Stimulated activated naive CD8-positive, alpha-beta T cell treated with anti-CD3 and anti-CD28 coated beads, Interleukin-15, amount 100 ng/mL, for 72 hours (primary cell): ENCODE measurements at regions not wholly inside any gene's neighbourhood (a gene's known extent, or its start where the extent isn't known, plus 50 kb on each side); places are given as distances from the start of the nearest gene placed in this dataset.
"Not testable (repeated sequence)": the region's sequence is repeated elsewhere in the genome, so short reads cannot be mapped to it uniquely, and the experiment has no call there.

Experiments
- ATAC-seq: fragments of 150-1000 bp; cut with Tn5 transposase; 2 replicates; pipeline ENCODE4 v1.10.0; 2021; ENCODE audit warnings: mild to moderate bottlenecking, moderate library complexity
- DNase-seq, 2 donors: peaks; one replicate each; pipeline ENCODE4 v3.0.0; 2021 to 2022
- H3K27ac Mint-ChIP-seq, 2 donors: one replicate each; pipeline ENCODE4 v1.8.0; 2022; ENCODE audit warnings: mild to moderate bottlenecking in 2 of 2, mixed read lengths in 2 of 2, moderate library complexity in 2 of 2
- H3K27me3 Mint-ChIP-seq: one replicate; pipeline ENCODE4 v1.8.0; 2022; ENCODE audit warnings: mixed read lengths
- H3K4me1 Mint-ChIP-seq: one replicate; pipeline ENCODE4 v1.8.0; 2022; ENCODE audit warnings: mild to moderate bottlenecking, mixed read lengths
- H3K4me3 Mint-ChIP-seq, 2 donors: one replicate each; pipeline ENCODE4 v1.8.0; 2022; ENCODE audit warnings: mild to moderate bottlenecking in 2 of 2, mixed read lengths in 2 of 2, moderate library complexity in 1 of 2
- H3K9me3 Mint-ChIP-seq, 2 donors: one replicate each; pipeline ENCODE4 v1.8.0; 2022; ENCODE audit warnings: mixed read lengths in 2 of 2

DNA sequence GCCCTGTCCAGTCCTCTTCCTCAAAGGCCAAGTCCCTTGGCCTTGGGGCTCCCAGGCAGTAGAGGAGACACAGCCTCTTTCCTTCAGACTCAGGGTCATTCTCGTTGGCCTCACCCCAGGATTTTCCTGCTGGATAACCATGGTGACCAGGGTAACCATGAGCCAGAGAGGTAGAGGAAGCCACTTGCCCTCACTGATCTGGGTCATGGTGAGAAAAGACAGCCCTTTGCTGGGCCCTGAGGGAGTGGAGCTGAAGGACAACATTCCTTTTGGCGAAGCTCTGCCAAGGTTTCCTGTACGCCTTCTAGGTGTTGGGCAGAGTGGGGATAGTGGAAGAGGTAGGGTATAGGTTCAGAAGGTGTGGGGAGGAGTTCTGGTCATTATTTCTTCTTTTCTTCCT is 53.1 kb upstream of the WNT4 start:
- no peak for DNase-seq

GRCh38 chr1:22196641-22197040 is 53.7 kb upstream of the WNT4 start:
- Mint-ChIP-seq H3K27me3 (peaks cover 31% of the 10 kb centered on the region), H3K9me3 (no peaks in the 10 kb centered on the region), H3K27ac (no peak overlapping the region), H3K4me3 (no peak overlapping the region), H3K4me1 (no peaks in the 10 kb centered on the region)
- ATAC-seq, result no peak
- DNase-seq, result no peak

More for the DNA sequence above, 53.1 kb upstream of the WNT4 start:
- Mint-ChIP-seq H3K4me1 (no peaks in the 10 kb centered on the region), H3K27ac (no peak overlapping the region), H3K4me3 (no peak overlapping the region), H3K27me3 (peaks cover 32% of the 10 kb centered on the region), H3K9me3 (no peaks in the 10 kb centered on the region)
- ATAC-seq, result no peak

GRCh38 chr1:22197644-22198043 is 54.7 kb upstream of the WNT4 start:
- Mint-ChIP-seq H3K27me3 (peaks cover 31% of the 10 kb centered on the region), H3K9me3 (no peaks in the 10 kb centered on the region)
- no peak for DNase-seq

DNA sequence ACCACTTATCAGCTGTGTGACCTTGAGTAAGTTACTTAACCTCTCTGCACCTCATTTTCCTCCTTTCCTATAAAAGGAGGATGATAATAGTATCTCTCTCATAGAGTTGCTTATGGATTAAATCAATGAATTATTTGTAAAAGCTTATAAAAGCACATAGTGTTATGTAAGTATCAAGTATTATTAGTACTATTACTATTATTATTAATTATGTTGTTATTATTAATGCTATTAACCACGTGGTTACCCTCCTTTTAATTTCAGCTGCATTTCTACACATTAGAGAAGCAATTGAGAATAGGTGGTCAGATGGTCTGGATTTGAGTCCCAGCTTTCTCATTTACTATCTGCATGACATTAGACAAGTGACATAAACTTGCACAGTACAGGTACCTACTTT is 58.1 kb upstream of the WNT4 start:
- ATAC-seq, result no peak
- Mint-ChIP-seq H3K9me3 (no peaks in the 10 kb centered on the region), H3K27ac (no peak overlapping the region), H3K27me3 (peaks cover 56% of the 10 kb centered on the region), H3K4me3 (no peak overlapping the region), H3K4me1 (no peaks in the 10 kb centered on the region)
- no peak for DNase-seq

More at GRCh38 chr1:22197644-22198043, 54.7 kb upstream of the WNT4 start:
- no peaks in the 10 kb centered on the region for H3K4me1 Mint-ChIP-seq
- no peak overlapping the region for H3K4me3 Mint-ChIP-seq
- no peak overlapping the region for H3K27ac Mint-ChIP-seq
- no peak for ATAC-seq

- no peaks in the 10 kb centered on the region for H3K9me3 Mint-ChIP-seq
- H3K4me3 Mint-ChIP-seq, result no peak overlapping the region
- peaks cover 70% of the 10 kb centered on the region for H3K27me3 Mint-ChIP-seq
- H3K4me1 Mint-ChIP-seq, result no peaks in the 10 kb centered on the region
- DNase-seq, result no peak
- ATAC-seq, result no peak
- H3K27ac Mint-ChIP-seq, result peak overlapping the region in 1 of 2 donors; percentile 3
Measured at GRCh38 chr1:22203335-22203734, 60.4 kb upstream of the WNT4 start.

DNA sequence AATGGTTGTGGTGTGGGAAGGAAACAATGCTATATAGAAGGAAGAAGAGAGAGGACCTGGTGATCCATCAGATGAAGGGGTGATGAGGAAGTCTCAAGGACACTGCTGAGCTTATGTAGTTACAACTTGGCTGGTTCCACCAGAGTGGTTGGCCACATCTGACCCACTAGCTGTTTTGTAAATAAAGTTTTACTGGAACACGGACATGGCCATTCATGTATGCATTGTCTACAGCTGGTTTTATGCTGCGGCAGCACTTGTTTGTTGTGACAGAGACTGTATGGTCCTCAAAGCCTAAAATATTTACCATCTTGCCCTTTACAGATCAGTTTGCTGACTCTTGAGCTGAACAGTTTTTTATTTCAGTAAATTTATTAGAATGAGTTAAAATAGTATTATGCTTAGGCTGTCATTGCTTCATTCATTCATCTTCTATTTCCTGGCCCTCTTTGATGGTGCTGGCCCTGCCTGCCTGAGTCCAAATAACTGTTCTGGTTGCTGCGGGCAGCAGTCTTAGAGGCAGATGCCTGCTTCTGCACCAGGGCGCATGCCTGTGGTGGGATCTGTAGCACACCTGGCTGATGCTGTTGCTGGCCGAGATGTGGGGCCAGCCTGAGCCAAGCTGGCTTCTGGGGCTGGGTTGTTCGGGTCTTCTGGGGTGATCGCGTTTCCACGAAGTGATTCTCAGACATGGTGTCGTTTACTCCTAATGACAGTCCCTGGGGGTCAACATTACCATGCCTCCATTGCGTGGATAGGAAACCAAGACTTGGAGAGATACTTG is 61.4 kb upstream of the WNT4 start:
- Mint-ChIP-seq H3K4me1 (no peaks in the 10 kb centered on the region), H3K9me3 (no peaks in the 10 kb centered on the region), H3K27me3 (peaks cover 70% of the 10 kb centered on the region), H3K4me3 (no peak overlapping the region), H3K27ac (no peak overlapping the region)
- DNase-seq (no peak), ATAC-seq (no peak)

GRCh38 chr1:22204989-22205913 is 62.4 kb upstream of the WNT4 start:
- Mint-ChIP-seq H3K27ac (no peak overlapping the region), H3K4me1 (no peaks in the 10 kb centered on the region), H3K9me3 (no peaks in the 10 kb centered on the region), H3K4me3 (no peak overlapping the region), H3K27me3 (peaks cover 79% of the 10 kb centered on the region)
- DNase-seq, result no peak
- no peak for ATAC-seq

- H3K9me3 Mint-ChIP-seq, result no peaks in the 10 kb centered on the region
- H3K27me3 Mint-ChIP-seq, result peaks cover 91% of the 10 kb centered on the region
- DNase-seq, result no peak
- no peak for ATAC-seq
- no peaks in the 10 kb centered on the region for H3K4me1 Mint-ChIP-seq
- H3K27ac Mint-ChIP-seq, result no peak overlapping the region
- no peak overlapping the region for H3K4me3 Mint-ChIP-seq
Measured at GRCh38 chr1:22206551-22207125, 63.7 kb upstream of the WNT4 start.

DNA sequence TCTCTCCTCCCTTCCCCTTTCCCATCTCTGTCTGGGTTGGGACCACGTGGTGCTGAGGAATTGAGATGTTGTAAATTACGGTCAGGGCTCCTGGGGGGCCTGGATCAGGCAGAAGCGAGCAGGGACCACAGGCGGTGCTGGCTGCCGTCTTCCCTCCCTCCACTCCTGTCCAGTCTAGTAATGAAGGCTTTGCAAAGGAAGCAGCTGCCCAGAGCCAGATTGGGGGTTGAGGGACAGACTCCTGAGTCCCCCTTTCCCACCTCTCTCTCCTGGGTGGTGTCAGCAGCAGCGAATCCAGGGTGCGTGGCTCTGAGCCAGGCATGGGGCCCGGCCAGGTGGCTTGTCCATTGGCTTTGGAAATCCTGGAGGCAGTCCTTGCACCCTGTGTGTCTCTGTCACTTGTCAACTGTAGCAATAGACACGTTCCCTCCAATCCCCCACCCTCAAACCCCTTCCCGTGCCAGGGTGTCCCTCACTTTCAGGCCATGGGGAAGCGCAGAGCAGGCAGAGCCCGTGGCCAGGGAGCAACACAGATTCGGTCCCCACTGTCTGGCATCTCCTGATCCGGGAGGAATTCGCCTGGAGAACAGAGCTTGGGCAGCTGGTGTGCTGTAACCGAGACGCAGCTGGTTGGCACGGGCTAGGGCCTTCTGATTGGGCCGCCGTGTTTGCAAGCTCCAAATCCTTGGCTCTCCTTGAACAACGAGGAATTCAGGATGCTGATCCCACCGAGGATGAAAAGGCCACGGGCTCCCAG is 64.8 kb upstream of the WNT4 start:
- no peak for ATAC-seq
- no peaks in the 10 kb centered on the region for H3K4me1 Mint-ChIP-seq
- H3K27me3 Mint-ChIP-seq, result peaks cover 96% of the 10 kb centered on the region
- DNase-seq, result no peak
- H3K27ac Mint-ChIP-seq, result no peak overlapping the region
- H3K9me3 Mint-ChIP-seq, result no peaks in the 10 kb centered on the region
- no peak overlapping the region for H3K4me3 Mint-ChIP-seq

DNA sequence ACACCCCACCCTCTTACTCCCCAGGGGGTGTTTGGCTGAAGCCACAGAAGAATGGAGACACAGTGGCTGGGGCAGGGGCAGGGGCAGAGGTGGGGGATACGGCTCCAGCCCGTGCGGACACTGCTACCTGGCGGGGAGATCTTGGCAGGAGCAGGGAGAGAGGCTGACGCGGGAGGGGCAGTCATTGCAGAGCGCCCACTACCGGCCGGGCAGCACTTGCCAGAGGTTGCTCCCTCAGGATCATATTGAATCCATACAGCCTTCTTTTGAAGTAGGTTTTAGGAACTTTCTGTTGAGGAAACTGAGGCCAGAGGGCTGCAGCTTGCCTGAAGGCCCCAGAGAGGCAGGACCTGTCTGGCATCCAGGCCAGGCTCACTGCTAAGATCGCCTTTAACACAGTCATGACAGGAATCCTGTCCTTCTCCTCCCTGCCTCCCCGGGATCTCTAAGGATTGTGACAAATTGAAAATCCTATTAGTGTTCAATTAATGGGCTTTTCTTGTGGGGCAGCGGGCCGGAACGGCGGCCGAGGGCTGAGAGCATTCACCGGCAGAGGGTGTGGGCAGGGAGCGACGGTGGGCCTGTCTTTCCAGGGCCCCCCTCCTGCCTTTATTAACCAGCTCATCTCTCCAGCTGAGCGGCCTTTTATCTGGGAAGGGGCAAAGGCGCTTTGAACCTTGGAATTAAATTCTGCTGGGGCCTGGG is 65.5 kb upstream of the WNT4 start:
- no peak for ATAC-seq
- Mint-ChIP-seq H3K27me3 (peaks cover 96% of the 10 kb centered on the region), H3K27ac (no peak overlapping the region), H3K4me3 (no peak overlapping the region), H3K9me3 (no peaks in the 10 kb centered on the region), H3K4me1 (no peaks in the 10 kb centered on the region)
- DNase-seq, result no peak

DNA sequence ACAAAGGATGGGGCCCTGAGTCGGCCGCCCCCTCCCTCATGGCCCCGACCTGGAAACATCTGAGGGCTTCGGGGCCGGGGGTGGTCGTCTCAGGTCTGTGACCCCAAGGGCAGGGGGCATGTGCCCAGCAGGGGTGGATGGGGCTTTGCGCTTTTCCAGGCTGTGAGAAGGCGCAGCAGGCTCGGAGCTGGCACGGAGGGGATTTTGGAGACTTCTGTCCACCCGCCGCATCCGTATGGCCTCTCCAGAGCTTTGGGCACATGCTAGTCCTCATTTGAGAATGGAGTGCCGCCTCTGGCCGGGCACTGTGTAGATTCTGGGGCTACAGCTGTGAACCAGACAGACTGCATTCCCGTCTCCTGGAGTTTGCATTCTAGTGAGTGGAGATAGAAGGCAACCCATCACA is 66.1 kb upstream of the WNT4 start:
- Mint-ChIP-seq H3K4me1 (no peaks in the 10 kb centered on the region), H3K4me3 (no peak overlapping the region), H3K27ac (no peak overlapping the region), H3K9me3 (no peaks in the 10 kb centered on the region), H3K27me3 (peaks cover 93% of the 10 kb centered on the region)
- ATAC-seq (no peak), DNase-seq (no peak)

- no peak for ATAC-seq
- Mint-ChIP-seq H3K4me3 (no peak overlapping the region), H3K27me3 (peaks cover 81% of the 10 kb centered on the region), H3K4me1 (no peaks in the 10 kb centered on the region), H3K27ac (no peak overlapping the region), H3K9me3 (no peaks in the 10 kb centered on the region)
- no peak for DNase-seq
Measured at GRCh38 chr1:22210176-22210575, 67.3 kb upstream of the WNT4 start.

GRCh38 chr1:22210636-22211035 is 67.7 kb upstream of the WNT4 start:
- H3K4me1 Mint-ChIP-seq, result no peaks in the 10 kb centered on the region
- H3K27me3 Mint-ChIP-seq, result peaks cover 78% of the 10 kb centered on the region
- H3K27ac Mint-ChIP-seq, result peak overlapping the region; percentile 61 to 63
- H3K9me3 Mint-ChIP-seq, result no peaks in the 10 kb centered on the region
- DNase-seq (no peak), ATAC-seq (no peak)
- no peak overlapping the region for H3K4me3 Mint-ChIP-seq

DNA sequence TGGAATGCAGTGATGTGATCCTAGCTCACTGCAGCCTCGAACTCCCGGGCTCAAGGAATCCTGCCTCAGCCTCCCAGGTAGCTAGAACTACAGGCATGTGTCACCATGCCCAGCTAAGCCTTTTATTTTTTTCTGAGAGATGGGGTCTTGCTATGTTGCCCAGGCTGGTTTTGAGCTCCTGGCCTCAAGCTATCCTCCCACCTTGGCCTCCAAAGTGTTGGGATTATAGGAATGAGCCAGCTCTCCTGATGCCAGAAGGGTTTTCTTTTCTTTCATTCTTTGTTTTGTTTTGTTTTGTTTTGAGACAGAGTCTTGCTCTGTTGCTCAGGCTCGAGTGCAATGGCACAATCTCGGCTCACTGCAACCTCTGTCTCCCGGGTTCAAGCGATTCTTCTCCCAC is 68.6 kb upstream of the WNT4 start:
- not testable (repeated sequence) for H3K27ac Mint-ChIP-seq, H3K4me3 Mint-ChIP-seq, H3K9me3 Mint-ChIP-seq, H3K4me1 Mint-ChIP-seq, ATAC-seq, DNase-seq
- H3K27me3 Mint-ChIP-seq, result peaks cover 82% of the 10 kb centered on the region
